ENCODE measurements at regions not wholly inside any gene's neighbourhood (a gene's known extent, or its start where the extent isn't known, plus 50 kb on each side); places are given as distances from the start of the nearest gene placed in this dataset.

GRCh38 chr13:22278336-22278929 lies 607.6 kb downstream of the FGF9 start:
- Histone ChIP-seq H4K5ac (ENCODE audit: insufficient read length, low read depth, low read length) (no peak overlapping the region), H4K20me1 (replicated peaks in 1 of 2; ENCODE audit: control insufficient read depth in 1 of 2, insufficient read depth in 2 of 2, low read length in 2 of 2) (no peaks in the 10 kb centered on the region), H3K4ac (replicated peaks; ENCODE audit: insufficient read length, low read depth, low read length) (no peak overlapping the region), H3K4me2 (ENCODE audit: insufficient read depth in 1 of 2, low read depth in 2 of 2, low read length in 2 of 2) (no peak overlapping the region), H3K56ac (replicated peaks; ENCODE audit: insufficient read length, low read depth, low read length) (no peak overlapping the region), H4K91ac (replicated peaks; ENCODE audit: insufficient read length, low read length) (no peak overlapping the region), H3K36me3 (ENCODE audit: control insufficient read depth in 2 of 4, insufficient read depth in 4 of 4, low read length in 3 of 4) (no peaks in the 10 kb centered on the region), H3K4me3 (ENCODE audit: extremely low read depth in 1 of 4, insufficient read depth in 2 of 4, low read depth in 3 of 4, low read length in 4 of 4) (no peak overlapping the region), H2BK12ac (ENCODE audit: low read depth, low read length) (no peak overlapping the region), H3K23ac (ENCODE audit: insufficient read length) (no peak overlapping the region), H3K4me1 (replicated peaks in 1 of 4; ENCODE audit: control insufficient read depth in 3 of 4, insufficient read depth in 4 of 4, low read length in 3 of 4) (no peaks in the 10 kb centered on the region), H3K27me3 (replicated peaks in 1 of 4; ENCODE audit: control insufficient read depth in 3 of 4, extremely low read depth in 1 of 4, insufficient read depth in 3 of 4, low read length in 3 of 4) (no peaks in the 10 kb centered on the region), H3K18ac (ENCODE audit: extremely low read depth, low read length) (no peak overlapping the region), H2BK5ac (ENCODE audit: low read depth, low read length) (no peak overlapping the region), H2BK120ac (replicated peaks; ENCODE audit: low read depth, low read length) (no peak overlapping the region), H4K8ac (ENCODE audit: extremely low read depth, insufficient read depth, low read length) (no peak overlapping the region), H3K14ac (ENCODE audit: insufficient read length) (no peak overlapping the region), H2BK20ac (ENCODE audit: low read length) (no peak overlapping the region), H3K27ac (ENCODE audit: low read depth, low read length) (no peak overlapping the region), H3K9me3 (ENCODE audit: insufficient read depth in 2 of 2, low read depth in 1 of 2, low read length in 1 of 2) (no peaks in the 10 kb centered on the region), H3K79me1 (ENCODE audit: low read depth, low read length) (no peaks in the 10 kb centered on the region), H2BK15ac (ENCODE audit: low read length) (no peak overlapping the region), H3K23me2 (ENCODE audit: low read depth, low read length) (no peaks in the 10 kb centered on the region), H2AFZ (ENCODE audit: low read length) (no peak overlapping the region), H3K9ac (replicated peaks in 1 of 4; ENCODE audit: extremely low read depth in 1 of 4, low read depth in 3 of 4, low read length in 3 of 4) (no peak overlapping the region), H2AK5ac (ENCODE audit: low read depth, low read length) (no peak overlapping the region), H3K79me2 (ENCODE audit: control insufficient read depth in 1 of 2, insufficient read depth in 2 of 2, low read length in 2 of 2) (no peaks in the 10 kb centered on the region)
- CTCF ChIA-PET (ENCODE audit: partially characterized antibody) = interaction anchor here (0.6 to 1.4 kb wide), 8 partner anchors 15 to 604 kb away, joined by 3 to 5 read pairs (median 3); no protein-coding TSS in a partner anchor
- POLR2A ChIA-PET (ENCODE audit: partially characterized antibody) = no interaction called here
- DNase-seq (ENCODE audit: low read depth in 1 of 2, low spot score in 2 of 2) (peak; percentile 7 to 67), FAIRE-seq (peak; percentile 19)
- TF ChIP-seq TEAD4 (IDR thresholded peaks at IDR 0.05; ENCODE audit: low read depth, low read length) (no peak), HDAC6 (IDR thresholded peaks at IDR 0.05; ENCODE audit: low read depth, low read length) (no peak), MAX (IDR thresholded peaks at IDR 0.05) (no peak), RNF2 (IDR thresholded peaks at IDR 0.05; ENCODE audit: borderline replicate concordance, low read depth, low read length, missing control alignments, poor library complexity, severe bottlenecking) (no peak), RAD21 (IDR thresholded peaks at IDR 0.05 in 1 of 2, conservative IDR thresholded peaks at IDR 0.05 in 1 of 2; ENCODE audit: low read depth in 2 of 2, low read length in 2 of 2) (peak; percentile 69 to 80), BCL11A (IDR thresholded peaks at IDR 0.05; ENCODE audit: low read depth in 2 of 2, low read length in 2 of 2) (no peak)
- TF ChIP-seq, protein P1, sequence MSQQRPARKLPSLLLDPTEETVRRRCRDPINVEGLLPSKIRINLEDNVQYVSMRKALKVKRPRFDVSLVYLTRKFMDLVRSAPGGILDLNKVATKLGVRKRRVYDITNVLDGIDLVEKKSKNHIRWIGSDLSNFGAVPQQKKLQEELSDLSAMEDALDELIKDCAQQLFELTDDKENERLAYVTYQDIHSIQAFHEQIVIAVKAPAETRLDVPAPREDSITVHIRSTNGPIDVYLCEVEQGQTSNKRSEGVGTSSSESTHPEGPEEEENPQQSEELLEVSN (IDR thresholded peaks at IDR 0.05) = no peak
- TF ChIP-seq, protein P2, sequence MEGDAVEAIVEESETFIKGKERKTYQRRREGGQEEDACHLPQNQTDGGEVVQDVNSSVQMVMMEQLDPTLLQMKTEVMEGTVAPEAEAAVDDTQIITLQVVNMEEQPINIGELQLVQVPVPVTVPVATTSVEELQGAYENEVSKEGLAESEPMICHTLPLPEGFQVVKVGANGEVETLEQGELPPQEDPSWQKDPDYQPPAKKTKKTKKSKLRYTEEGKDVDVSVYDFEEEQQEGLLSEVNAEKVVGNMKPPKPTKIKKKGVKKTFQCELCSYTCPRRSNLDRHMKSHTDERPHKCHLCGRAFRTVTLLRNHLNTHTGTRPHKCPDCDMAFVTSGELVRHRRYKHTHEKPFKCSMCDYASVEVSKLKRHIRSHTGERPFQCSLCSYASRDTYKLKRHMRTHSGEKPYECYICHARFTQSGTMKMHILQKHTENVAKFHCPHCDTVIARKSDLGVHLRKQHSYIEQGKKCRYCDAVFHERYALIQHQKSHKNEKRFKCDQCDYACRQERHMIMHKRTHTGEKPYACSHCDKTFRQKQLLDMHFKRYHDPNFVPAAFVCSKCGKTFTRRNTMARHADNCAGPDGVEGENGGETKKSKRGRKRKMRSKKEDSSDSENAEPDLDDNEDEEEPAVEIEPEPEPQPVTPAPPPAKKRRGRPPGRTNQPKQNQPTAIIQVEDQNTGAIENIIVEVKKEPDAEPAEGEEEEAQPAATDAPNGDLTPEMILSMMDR (IDR thresholded peaks at IDR 0.05; ENCODE audit: control extremely low read depth in 1 of 3, insufficient read depth in 1 of 3, low read depth in 1 of 3, low read length in 3 of 3) = peak in 2 of 3 experiments; percentile 50 to 51; a peak in 3 of 4 replicates
- WGBS, 2 experiments (ENCODE audit: extremely low coverage in 1 of 2, insufficient coverage in 1 of 2, insufficient read length in 1 of 2, insufficient replicate concordance in 2 of 2, low coverage in 1 of 2, low lambda C conversion rate in 2 of 2, missing lambda C conversion rate in 1 of 2) = 73% methylated on average over 5 of the region's 5 CpGs; no CpG with 5 or more reads in 1 of the 2 experiments
